GM21619 (cell line): ENCODE measurements at regions not wholly inside any gene's neighbourhood (a gene's known extent, or its start where the extent isn't known, plus 50 kb on each side); places are given as distances from the start of the nearest gene placed in this dataset.

Experiments
- ATAC-seq: cut with Tn5 transposase; IDR thresholded peaks from one replicate; pipeline ENCODE4 v1.9.1; 2021; ENCODE audit not compliant: unreplicated experiment

DNA sequence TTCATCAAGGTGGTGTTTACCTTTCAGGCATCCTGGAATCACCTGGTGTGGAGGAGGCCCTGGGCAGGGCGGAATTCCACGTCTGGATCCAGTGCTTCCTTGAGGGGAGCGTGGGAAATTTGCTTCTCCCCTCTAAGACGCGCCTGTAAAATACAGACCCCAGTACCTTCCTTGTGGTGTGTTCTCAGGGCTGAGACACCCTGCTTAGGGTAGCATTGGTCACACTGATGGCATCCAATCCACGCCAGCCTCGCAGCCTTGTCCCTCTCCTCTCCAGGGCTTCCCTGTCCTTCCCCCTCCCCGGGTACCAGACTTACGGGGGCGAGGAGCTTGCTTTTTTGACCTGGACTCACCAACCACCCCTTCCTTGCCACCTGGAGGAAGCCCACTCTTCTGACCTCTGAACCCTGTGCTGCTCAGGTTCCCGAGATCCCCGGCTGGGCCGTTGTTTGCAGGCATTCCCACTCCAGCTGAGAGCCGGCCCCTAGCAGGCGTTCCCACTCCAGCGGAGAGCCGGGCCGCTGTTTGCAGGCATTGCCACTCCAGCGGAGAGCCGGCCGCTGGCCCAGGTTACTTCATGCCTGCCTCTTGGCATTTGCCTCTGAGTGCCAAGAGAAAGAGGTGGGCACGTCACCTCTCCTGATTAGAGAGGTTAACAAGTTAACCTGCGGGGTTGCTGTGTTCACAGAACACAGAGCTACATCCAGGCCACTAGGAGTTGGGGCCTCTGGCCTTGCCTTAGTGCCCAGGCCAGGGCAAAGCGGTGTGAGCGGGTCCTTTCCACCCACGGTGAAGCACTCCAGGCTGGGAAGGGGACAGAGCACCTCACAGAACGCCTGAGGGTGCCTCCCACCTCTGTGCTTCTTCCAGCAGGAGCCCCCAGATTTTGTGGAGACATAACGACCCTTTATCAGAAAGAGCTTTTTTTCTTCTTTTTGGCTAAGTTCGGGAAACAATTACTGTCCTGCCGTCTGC lies 254.0 kb upstream of the PPP2R2D start:
- no peak for ATAC-seq

DNA sequence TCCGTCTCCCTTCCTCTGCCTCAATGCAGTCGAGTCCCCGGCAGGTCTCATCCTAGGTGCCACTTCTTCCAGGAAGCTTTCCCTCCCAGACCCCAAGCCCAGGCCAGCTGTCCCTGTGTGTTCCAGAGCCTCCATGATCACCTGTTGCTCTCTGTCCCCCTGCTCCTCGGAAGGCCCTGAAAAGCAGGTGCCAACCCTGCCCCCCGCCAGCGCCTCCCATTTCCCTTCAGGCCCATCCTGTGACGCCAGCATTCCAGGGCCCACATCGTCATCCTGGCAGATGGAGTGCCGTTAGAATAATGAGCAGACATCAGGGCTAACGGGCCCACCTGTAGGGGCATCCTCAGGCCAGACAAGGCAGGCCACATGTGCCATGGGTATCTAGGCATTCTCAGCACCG lies 253.0 kb upstream of the PPP2R2D start:
- ATAC-seq: no peak

DNA sequence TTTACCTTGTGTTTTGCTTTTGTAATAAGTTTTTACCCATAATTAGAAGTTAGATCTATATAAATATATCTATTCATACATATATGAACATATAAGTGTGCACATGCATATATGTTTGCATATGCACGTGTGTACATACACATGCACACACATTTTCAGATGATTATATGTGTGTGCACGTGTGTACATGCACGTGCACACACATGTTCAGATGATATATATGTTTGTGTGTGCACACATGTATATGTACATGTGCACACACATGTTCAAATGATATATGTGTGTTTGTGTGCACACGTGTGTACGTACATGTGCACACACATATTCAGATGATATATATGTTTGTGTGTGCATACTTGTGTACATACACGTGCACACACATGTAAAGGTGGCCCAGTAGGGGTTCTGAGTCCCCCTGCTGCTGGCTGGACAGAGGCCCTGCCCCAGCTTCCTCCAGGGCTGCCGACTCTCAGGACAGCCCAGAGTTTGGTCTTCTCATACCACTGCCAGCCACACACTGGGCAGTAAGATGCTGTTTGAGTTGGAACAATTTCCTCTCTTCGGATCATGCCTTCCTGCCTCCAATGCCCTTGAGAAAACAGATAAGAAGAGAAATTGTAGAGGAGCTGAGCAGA lies 252.3 kb upstream of the PPP2R2D start:
- ATAC-seq: no peak

DNA sequence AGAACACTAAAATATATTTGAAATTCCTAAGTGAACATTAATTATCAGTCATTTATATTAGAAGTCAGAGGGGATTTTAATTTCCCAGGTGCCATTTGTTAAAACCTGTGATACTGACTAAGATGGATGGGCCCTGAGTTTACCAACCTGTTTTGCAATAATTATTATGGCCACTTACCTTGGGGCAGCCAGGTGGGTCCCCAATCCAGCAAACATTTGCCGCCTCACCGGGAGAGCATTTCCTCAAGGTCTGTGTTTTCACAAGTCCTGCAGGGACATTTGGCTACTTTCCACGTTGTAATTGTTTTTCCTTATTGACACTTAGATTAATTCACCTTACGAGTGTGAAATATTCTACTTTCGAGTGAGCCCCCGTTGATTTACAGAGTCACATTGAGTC lies 251.2 kb upstream of the PPP2R2D start:
- ATAC-seq: no peak

DNA sequence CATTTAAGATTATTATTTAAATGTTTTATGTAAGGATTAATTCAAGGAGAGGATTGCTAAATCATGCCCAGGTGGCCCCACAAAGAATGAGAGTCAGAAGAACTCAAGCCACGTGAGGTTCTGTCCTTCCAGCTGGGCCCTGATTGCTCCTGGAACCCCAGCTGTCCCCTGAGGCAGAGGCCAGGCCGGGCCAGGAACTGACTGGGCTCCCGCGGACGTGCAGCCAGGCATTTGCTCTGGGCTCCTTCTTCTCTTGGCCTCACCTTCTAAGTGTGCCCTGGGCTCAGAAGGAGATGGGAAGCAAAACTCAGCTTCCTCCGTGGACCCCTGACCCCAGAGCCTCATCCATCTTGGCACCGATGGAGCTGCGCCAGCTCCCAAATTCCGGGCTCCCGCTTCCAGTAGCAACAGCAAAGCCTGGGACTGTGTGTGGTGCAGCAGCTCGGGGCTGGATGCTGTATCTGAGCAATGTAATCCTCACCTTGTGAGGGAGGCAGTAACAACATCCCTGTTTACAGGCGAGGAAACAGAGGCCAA lies 250.6 kb upstream of the PPP2R2D start:
- no peak for ATAC-seq

DNA sequence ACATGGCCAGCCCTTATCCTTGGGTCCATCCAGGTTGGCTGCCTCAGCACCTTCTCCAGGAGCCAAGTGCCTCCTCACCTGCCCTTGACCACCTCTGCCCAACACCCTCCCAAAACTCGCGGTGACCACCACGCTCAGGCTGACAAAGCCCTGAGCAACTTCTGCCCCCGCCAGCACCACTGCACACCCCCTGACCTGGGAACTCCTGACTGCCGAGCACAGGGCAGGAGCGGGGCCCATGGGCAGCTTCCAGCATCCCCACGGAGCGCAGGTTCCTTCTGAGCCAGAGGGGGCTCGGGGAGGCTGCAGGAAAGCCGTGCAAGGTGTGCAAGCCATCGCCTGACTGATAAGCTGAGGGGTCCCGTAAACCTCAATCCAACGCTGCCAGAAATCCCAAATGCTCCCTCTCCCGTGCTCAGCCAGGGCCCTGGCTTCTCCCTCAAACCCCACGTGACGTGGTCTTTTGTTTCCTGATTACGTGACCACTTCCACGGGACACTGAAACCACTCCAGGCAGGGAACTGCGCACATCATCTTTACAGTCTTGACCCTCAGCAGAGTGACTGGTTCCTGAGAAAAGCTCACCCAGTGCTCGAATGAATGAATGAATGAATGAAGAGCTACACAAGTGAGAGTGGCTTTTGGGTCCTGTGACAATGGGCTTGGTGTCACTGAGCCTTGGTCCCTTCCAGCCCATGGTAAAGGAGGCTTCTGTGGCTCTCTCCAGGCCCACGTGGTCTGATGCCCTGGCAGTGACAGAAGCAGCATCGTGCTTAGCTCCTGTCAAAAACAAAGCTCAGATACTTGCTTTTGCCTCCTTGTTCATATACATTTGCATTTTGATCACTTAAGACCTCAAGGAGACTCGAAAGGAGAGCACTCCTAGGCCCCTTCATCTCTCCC lies 249.8 kb upstream of the PPP2R2D start:
- ATAC-seq: no peak

DNA sequence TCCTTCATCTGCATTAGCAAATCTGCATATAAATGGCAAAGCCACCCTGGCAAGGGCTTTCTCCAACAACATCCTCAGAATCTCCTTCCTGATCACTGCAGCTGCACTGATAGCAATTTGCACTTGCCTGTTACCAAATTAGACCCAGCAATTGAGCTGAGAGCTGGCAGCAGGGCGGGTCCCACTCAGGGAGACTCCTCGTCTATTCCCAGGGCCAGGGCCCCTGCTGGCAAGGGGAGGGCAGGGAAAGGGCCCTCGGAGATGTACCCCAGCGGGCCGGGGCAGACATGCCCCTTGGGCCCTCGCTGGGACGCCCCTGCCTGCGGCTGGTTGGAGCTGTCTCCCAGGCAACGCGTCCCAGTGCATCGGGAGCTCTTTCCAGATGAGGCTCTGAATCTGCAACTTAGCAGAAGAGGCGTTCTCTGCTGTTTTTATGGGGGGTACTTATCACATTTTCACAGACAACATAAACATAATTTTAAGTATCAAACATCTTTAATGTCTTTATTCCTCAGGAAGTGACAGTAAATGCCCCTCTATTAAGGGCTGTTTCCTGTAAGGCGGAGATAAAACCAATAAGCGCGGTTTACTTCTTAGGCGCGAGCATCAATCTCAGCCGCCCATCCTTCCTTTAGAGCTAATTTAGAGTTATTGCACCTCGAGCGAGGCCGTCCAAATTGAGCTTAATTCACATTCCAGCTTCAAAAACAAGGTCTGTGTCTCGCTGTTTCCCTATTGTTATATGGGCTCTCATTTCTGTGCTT lies 249.0 kb upstream of the PPP2R2D start:
- no peak for ATAC-seq

DNA sequence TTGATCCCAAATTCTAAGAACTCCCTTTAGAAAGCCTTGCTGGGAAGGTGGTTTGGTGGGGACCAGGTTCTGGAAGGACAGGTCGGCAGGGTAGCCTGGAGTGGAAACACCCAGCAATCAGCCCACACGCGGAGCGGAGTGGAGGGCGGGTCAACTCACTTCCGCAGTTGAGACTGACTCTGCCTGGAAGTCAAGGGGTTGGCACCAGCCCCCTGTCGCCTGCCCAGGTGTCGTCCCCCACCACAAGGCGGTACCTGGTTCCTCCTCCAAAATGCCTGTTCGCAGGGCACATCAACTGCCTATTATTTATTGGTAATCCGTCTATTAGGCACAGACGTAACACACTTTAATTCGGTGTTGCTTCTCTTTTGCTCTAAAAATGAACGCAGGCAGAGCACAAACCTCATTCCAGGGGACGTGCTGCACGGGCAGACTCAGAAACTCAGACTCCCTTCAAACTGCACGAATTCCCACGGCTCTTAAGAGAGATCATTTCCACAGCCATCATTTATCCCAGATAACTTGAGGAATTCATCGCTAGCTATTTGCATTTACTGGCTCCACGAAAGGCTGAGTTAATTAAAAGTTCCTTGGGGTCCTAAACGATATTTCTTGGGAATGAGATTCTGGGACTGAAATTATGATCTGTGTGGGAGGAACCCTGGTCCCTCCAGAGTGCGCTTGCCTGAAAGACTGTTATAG lies 248.2 kb upstream of the PPP2R2D start:
- ATAC-seq: no peak

DNA sequence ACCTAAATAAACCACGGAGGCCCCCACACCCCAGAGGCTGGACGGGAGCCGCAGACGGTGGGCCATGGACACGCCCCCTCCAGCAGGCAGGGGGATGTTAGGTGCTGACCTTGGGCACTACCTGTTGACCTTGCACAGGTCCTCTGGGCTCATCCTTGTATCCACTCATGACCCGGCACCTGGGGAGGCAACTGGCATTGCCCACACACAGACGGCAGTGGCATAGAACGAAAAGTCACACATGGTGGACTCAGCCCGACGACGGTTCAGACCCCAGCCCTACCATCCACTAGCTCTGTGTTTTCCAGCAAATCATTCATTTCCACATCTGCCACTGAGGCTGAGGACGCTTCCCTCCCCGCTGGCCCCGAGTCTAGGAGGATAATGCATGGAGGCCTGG lies 247.7 kb upstream of the PPP2R2D start:
- ATAC-seq: no peak

DNA sequence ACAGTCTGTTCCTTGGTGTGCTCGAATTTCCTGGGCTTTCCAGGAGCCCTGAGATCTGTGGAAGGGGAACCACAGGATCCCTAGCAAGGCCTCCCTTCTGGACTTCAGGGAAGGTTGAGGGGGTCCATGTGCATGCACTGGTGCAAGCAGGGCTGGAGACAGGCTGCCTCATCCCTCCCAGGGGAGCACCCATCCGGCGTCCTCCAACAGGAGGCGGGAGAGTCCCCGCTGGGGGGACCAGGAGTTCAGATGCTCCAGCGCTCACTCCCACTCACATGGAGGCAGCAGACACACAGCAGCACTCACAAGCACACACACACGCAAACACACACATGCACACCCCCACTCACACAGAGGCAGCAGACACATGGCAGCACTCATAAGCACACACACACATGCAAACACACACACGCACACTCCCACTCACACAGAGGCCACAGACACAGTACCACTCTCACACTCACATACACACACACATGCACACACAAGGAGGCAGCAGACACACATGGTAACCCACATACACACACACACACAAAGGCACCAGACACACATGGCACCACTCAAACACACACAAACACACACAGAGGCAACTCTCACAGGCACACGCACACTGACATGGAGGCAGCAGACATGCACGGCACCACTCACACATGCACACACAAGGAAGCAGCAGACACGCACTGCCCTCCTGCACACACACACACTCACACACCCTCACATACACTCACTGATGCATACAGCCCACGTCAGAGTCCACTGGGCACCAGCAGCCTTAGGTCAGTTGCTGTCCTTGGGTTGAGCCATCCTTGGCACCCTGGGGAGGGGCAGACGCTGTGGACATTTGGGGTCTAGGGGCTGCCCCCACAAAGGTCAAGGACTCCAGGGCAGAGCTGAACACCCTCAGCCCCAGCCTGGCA lies 247.0 kb upstream of the PPP2R2D start:
- no peak for ATAC-seq

DNA sequence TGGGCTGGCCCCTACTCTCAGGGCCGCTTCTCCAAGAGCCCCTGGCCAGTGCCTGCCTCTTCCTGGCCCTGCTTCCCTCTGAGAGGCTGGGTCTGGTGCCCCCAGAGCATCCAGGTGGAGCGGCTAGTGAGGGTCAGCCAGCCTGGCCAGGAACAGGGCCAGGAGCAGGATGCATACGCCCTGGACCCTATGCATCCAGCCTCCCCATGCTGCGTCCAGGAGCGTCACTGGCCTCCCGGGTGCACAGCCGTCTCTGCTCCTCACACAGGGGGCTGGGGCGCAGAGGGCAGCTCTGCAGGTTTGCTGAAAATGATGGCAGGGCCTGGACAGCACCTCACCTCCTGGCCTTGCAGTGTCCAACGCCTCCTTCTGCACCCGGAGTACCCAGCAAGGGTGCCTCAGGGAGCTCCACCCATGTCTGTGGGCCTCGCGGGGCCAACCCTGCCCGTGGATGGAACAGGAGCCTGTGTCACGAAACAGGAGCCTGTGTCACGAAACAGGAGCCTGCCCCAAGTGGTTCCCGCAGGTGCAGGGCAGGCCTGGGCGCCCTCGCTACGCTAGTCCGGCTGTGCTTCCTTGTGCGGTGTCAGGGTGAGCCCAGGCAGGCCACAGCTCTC lies 246.2 kb upstream of the PPP2R2D start:
- ATAC-seq: no peak

DNA sequence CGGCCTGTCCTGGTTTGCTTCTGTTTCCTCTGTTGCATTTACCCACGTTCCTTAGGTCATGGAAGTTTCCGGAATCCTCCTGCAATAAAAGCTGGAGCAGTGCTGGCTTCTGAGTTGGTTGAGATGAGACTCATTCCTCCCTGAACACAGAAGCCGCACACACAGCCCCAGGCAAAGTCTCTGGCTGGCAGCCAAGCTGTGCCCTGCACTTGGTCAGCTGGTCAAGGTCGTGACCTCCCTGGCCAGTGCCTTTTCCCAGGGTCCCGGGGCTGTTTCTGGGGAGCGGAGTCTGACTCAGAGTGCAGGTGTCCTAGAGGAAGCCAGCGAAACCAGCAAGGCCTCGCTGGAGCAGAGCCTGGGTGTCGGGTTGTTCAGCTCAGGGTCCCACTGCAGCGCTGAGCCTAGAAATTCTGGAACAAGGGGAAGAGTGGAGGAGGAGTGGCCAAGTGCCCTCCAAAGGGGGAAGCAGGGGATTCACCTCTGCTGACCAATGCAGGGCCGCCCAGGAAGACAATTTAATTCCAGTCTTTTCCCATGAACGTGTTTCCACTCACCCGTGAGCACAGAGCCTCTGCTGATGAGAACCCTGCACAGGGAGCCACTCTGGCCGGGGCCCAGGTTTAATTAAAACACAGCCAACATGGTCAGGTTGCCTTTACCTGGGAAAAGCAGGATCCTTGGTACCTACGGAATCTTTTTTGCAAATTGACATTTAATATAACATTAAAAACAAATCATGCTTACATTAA lies 245.5 kb upstream of the PPP2R2D start:
- ATAC-seq: no peak

DNA sequence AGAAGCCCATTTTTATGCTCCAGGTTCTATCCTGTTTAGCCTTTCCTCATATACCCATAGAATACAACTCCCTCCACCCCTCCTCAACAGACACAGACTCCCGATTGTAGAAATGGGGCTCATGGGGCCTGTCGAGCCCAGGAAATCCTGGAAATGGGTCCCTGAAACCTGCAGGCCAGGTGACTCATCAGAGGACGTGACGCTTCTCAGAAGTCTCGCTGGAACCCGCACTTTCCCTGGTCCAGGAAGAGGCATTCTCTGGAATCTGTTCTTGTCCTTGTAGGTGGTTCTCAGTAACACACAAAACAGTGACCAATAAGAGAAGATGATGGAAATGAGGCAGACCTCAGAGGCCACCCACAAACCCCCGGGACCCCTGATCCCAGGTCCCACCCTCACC lies 244.8 kb upstream of the PPP2R2D start:
- ATAC-seq: no peak

DNA sequence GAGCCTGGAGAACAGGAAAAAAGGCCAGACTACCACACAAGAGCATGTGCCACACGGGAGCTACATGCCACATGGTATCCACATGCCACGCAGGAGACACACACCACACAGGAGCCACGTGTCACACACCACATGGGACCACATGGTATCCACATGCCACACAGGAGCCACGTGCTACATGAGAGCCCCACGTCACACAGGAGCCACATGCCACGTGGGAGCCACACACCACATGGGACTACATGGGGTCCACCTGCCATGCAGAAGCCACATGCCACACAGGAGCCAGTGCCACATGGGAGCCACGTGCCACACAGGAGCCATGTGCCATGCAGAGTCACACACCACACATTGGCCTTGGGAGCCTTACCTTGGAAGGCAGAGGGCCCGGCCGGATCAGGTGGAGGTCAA lies 244.4 kb upstream of the PPP2R2D start:
- no peak for ATAC-seq

DNA sequence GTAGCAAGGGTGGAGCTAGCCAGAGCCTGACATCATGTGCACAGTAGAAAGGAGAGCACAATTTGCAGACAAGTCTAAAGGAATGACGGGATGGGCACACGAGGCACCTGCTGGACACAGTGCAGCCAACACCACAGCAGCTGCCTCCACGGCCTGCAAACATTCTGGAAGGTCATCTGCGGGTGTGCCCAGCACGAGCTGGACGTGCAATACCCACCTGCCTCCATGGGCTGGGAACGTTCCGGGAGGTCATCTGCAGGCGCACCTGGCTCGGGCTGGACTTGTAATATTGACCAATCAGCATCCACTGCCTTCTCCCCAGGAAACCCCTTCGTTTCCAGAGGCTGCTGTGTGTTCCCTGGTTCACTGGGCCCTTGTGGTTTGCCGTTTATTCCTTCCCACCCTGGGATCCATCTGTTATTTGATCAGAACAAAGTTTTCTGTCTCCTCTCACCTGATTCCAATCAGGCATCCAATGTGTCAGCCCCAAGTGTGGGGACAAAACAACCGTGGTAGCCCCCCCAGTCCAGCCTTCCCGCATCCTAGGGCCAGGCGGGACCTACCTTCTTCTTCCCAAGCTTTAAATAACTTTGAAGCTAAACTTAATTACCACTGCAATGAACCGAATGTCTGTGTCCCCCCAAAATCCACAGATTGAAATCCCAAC lies 243.4 kb upstream of the PPP2R2D start:
- no peak for ATAC-seq

DNA sequence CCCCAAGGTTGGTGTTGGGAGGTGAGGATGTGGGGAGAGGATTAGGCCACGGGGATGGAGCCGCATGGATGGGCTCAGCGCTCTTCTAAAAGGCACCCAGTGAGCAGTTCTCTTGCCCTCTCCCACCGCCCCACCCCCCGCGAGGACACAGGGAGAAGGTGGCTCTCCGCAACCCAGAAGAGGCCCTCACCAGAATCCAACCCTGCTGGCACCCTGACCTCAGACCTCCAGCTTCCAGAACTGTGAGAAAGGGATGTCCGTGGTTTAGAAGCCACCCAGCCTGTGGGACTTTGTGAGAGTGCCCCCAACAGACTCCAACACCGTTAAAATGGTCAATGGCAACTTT lies 242.8 kb upstream of the PPP2R2D start:
- no peak for ATAC-seq

DNA sequence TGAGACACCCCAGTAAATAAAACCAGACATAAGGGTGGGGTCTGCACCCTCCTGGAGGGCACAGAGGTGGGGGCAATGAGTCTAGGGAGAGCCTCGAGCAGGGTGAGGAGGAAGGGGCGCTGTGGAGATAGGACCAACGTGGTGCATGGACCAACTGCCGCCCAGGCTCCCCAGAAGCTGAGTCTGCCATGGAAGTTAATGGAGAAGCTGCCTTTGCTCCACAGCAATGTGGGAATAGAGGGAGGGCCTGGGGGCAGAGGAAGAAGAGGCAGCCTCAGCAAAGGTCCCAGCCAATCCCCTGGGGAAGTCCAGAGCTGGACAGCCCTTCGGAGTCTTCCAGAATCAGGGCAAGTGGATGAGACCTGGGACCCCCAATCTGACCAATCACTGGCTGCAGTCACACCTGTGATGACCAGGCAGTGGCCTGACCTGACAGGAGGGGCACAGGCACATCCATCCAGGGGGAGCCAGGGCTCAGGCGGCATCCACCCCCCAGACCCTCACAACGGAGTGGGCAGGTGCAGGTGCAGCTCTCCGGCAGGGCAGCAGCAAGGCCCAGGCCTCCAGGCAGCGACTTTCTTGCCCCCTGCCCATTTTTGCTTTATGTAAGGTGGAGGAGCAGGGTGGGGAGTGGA lies 242.2 kb upstream of the PPP2R2D start:
- ATAC-seq: no peak
